HepG2 (cell line): ENCODE measurements at regions not wholly inside any gene's neighbourhood (a gene's known extent, or its start where the extent isn't known, plus 50 kb on each side); places are given as distances from the start of the nearest gene placed in this dataset.

ENCODE experiments used
- ARNT ChIP-seq: fragments of 450-650 bp; IDR thresholded peaks from 2 replicates; pipeline ENCODE4 v1.6.1; 2017
- FOXM1 ChIP-seq: sonication (generic); formaldehyde crosslinking; IDR thresholded peaks from 2 replicates; pipeline ENCODE4 v1.5.0; 2020; ENCODE audit warnings: missing genetic modification reagents
- FOXO1 ChIP-seq: sonication (generic); formaldehyde crosslinking; IDR thresholded peaks from 2 replicates; pipeline ENCODE4 v1.4.0; 2020; ENCODE audit warnings: missing genetic modification reagents
- HOMEZ ChIP-seq: IDR thresholded peaks from 2 replicates; pipeline ENCODE4 v1.6.1; 2016; ENCODE audit warnings: low read depth
- ISX ChIP-seq: sonication (generic); formaldehyde crosslinking; conservative IDR thresholded peaks from 2 replicates; pipeline ENCODE4 v1.5.0; 2020; ENCODE audit warnings: missing genetic modification reagents
- KAT2B ChIP-seq: fragments of 150-350 bp; IDR thresholded peaks from 2 replicates; pipeline ENCODE4 v1.6.1; 2014; ENCODE audit warnings: low read depth, low read length, borderline replicate concordance
- KDM4B ChIP-seq: sonication (generic); formaldehyde crosslinking; IDR thresholded peaks from 2 replicates; pipeline ENCODE4 v1.4.0; 2020; ENCODE audit warnings: missing genetic modification reagents
- LCORL ChIP-seq, 2 experiments: fragments of 450-650 bp in 1 of 2; sonication (generic) in 1 of 2; formaldehyde crosslinking in 1 of 2; IDR thresholded peaks; 2 replicates each; pipeline versions ENCODE4 v1.5.0 to v1.6.1; 2017 to 2020; ENCODE audit warnings: antibody characterized with exemption in 1 of 2, missing genetic modification reagents in 1 of 2
- NR2F1 ChIP-seq, 2 experiments: fragments of 450-650 bp in 1 of 2; formaldehyde crosslinking in 1 of 2; IDR thresholded peaks; 2 replicates each; pipeline versions ENCODE4 v1.5.0 to v1.6.1; 2016 to 2020; ENCODE audit warnings: mild to moderate bottlenecking in 1 of 2, missing compliant biosample characterization in 1 of 2, missing genetic modification reagents in 1 of 2, moderate library complexity in 1 of 2
- PLSCR1 ChIP-seq: sonication (generic); formaldehyde crosslinking; IDR thresholded peaks from 2 replicates; pipeline ENCODE4 v1.5.0; 2020; ENCODE audit warnings: missing genetic modification reagents, mild to moderate bottlenecking, borderline replicate concordance
- RAD51 ChIP-seq: fragments of 450-650 bp; IDR thresholded peaks from 2 replicates; pipeline ENCODE4 v1.6.1; 2016; ENCODE audit warnings: borderline replicate concordance
- SALL1 ChIP-seq: sonication (generic); formaldehyde crosslinking; IDR thresholded peaks from 2 replicates; pipeline ENCODE4 v1.8.0; 2022; ENCODE audit warnings: mild to moderate bottlenecking, missing genetic modification reagents
- STAG1 ChIP-seq: sonication (generic); formaldehyde crosslinking; IDR thresholded peaks from 2 replicates; pipeline ENCODE4 v1.4.0; 2020; ENCODE audit warnings: missing genetic modification reagents
- STAT6 ChIP-seq: sonication (generic); formaldehyde crosslinking; IDR thresholded peaks from 2 replicates; pipeline ENCODE4 v1.4.0; 2020; ENCODE audit warnings: missing genetic modification reagents, mild to moderate bottlenecking, borderline replicate concordance
- ZBTB42 ChIP-seq: sonication (generic); formaldehyde crosslinking; IDR thresholded peaks from 2 replicates; pipeline ENCODE4 v1.5.0; 2020; ENCODE audit warnings: mild to moderate bottlenecking, missing genetic modification reagents
- ZBTB7B ChIP-seq: sonication (generic); formaldehyde crosslinking; IDR thresholded peaks from 2 replicates; pipeline ENCODE4 v1.4.0; 2020; ENCODE audit warnings: missing genetic modification reagents
- ZFY ChIP-seq: sonication (generic); formaldehyde crosslinking; IDR thresholded peaks from 2 replicates; pipeline ENCODE4 v1.4.0; 2020; ENCODE audit warnings: missing genetic modification reagents
- ZMYM2 ChIP-seq: sonication (generic); formaldehyde crosslinking; IDR thresholded peaks from 2 replicates; pipeline ENCODE4 v1.8.0; 2022; ENCODE audit warnings: mild to moderate bottlenecking, missing genetic modification reagents
- ZNF207 ChIP-seq: fragments of 450-650 bp; IDR thresholded peaks from 2 replicates; pipeline ENCODE4 v1.6.1; 2016; ENCODE audit warnings: antibody characterized with exemption, borderline replicate concordance
- ZNF33B ChIP-seq: sonication (generic); formaldehyde crosslinking; IDR thresholded peaks from 2 replicates; pipeline ENCODE4 v1.5.1; 2020; ENCODE audit warnings: mild to moderate bottlenecking, missing genetic modification reagents
- ZNF496 ChIP-seq: sonication (generic); formaldehyde crosslinking; IDR thresholded peaks from 2 replicates; pipeline ENCODE4 v1.8.1; 2023; ENCODE audit warnings: mild to moderate bottlenecking, moderate library complexity, missing genetic modification reagents; ENCODE audit not compliant: insufficient replicate concordance
- ZNF589 ChIP-seq: sonication (generic); formaldehyde crosslinking; conservative IDR thresholded peaks from 2 replicates; pipeline ENCODE4 v1.8.0; 2022; ENCODE audit warnings: mild to moderate bottlenecking, moderate library complexity, missing genetic modification reagents
- ZNF652 ChIP-seq: IDR thresholded peaks from 2 replicates; pipeline ENCODE4 v1.6.1; 2016; ENCODE audit warnings: low read depth, borderline replicate concordance
- ZNF747 ChIP-seq: sonication (generic); formaldehyde crosslinking; IDR thresholded peaks from 2 replicates; pipeline ENCODE4 v1.8.1; 2023; ENCODE audit warnings: missing genetic modification reagents, mild to moderate bottlenecking, borderline replicate concordance
- ZNF83 ChIP-seq: sonication (generic); formaldehyde crosslinking; IDR thresholded peaks from 2 replicates; pipeline ENCODE4 v1.4.0; 2020; ENCODE audit warnings: missing genetic modification reagents, mild to moderate bottlenecking, borderline replicate concordance
- ZSCAN29 ChIP-seq: sonication (generic); formaldehyde crosslinking; conservative IDR thresholded peaks from 2 replicates; pipeline ENCODE4 v1.4.0; 2020; ENCODE audit warnings: mild to moderate bottlenecking, missing genetic modification reagents

- TF ChIP-seq PLSCR1 (CRISPR knock-in tag) (peak; percentile 84; the same call in 1 of the 2 replicates), STAT6 (no peak; the same call in 1 of the 2 replicates), STAG1 (peak; percentile 41), ARNT (no peak), ZNF33B (CRISPR knock-in tag) (0 out of 2 replicates have a peak, but pooled peaks have one; percentile 61), ZNF589 (no peak), ZNF83 (no peak), ISX (CRISPR knock-in tag) (0 out of 2 replicates have a peak, but pooled peaks have one; percentile 28), ZBTB42 (CRISPR knock-in tag) (peak; percentile 15; the same call in 1 of the 2 replicates), ZFY (CRISPR knock-in tag) (peak; percentile 49), KDM4B (CRISPR knock-in tag) (no peak; the same call in 1 of the 2 replicates), LCORL (IDR thresholded peaks at IDR 0.05) (no peak), LCORL (CRISPR knock-in tag; IDR thresholded peaks at IDR 0.05) (0 out of 2 replicates have a peak, but pooled peaks have one; percentile 9), FOXO1 (CRISPR knock-in tag) (0 out of 2 replicates have a peak, but pooled peaks have one; percentile 40), ZNF747 (CRISPR knock-in tag) (peak; percentile 16; the same call in 1 of the 2 replicates), HOMEZ (CRISPR knock-in tag) (no peak; the same call in 1 of the 2 replicates), NR2F1 (CRISPR knock-in tag; IDR thresholded peaks at IDR 0.05) (no peak), FOXM1 (no peak; the same call in 1 of the 2 replicates), RAD51 (no peak), SALL1 (CRISPR knock-in tag) (peak; percentile 89), ZMYM2 (CRISPR knock-in tag) (no peak), KAT2B (no peak), ZBTB7B (CRISPR knock-in tag) (0 out of 2 replicates have a peak, but pooled peaks have one; percentile 43), ZNF207 (no peak), ZNF652 (CRISPR knock-in tag) (no peak), ZSCAN29 (CRISPR knock-in tag) (no peak; the same call in 1 of the 2 replicates), ZNF496 (CRISPR knock-in tag) (no peak)
These were observed 129.9 kb downstream of the HFE start (continued) for GRCh38 chr6:26216886-26217713.
